Testis (tissue), 2 donors: ENCODE measurements at regions not wholly inside any gene's neighbourhood (a gene's known extent, or its start where the extent isn't known, plus 50 kb on each side); places are given as distances from the start of the nearest gene placed in this dataset.

Experiments used
- POLR2A ChIP-seq: fragments of 450-650 bp; IDR thresholded peaks from one replicate; pipeline ENCODE4 v1.6.1; 2017; ENCODE audit warnings: antibody characterized with exemption, mild to moderate bottlenecking, moderate library complexity
- TF ChIP-seq, protein P1 (sequence below), 3 experiments: fragments of 450-650 bp in 2 of 3; fragments of 200-600 bp in 1 of 3; sonication (generic) in 1 of 3; IDR thresholded peaks; one replicate each; pipeline ENCODE4 v1.5.1; 2016 to 2019; ENCODE audit warnings: antibody characterized with exemption in 3 of 3, mild to moderate bottlenecking in 2 of 3, moderate library complexity in 1 of 3

DNA sequence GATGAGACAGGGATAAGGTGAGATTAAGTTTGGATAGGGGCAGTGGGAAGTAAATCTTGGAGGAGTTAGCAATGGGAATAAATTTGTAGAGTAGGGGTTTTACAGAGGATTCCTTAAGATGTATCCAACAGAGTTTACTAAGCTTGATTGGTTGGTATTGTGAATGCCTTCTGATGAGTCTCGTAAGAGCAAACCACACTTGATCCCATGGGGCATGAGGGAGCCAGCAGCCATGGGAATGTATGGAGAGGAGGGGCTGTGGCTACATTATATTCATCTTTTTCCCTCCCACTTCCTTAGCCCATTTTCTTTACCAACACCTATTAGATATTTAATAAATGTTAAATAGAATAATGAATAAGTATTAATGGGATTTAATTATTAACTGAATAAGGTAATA is 126.6 kb upstream of the NDST3 start:
- TF ChIP-seq, protein P1, sequence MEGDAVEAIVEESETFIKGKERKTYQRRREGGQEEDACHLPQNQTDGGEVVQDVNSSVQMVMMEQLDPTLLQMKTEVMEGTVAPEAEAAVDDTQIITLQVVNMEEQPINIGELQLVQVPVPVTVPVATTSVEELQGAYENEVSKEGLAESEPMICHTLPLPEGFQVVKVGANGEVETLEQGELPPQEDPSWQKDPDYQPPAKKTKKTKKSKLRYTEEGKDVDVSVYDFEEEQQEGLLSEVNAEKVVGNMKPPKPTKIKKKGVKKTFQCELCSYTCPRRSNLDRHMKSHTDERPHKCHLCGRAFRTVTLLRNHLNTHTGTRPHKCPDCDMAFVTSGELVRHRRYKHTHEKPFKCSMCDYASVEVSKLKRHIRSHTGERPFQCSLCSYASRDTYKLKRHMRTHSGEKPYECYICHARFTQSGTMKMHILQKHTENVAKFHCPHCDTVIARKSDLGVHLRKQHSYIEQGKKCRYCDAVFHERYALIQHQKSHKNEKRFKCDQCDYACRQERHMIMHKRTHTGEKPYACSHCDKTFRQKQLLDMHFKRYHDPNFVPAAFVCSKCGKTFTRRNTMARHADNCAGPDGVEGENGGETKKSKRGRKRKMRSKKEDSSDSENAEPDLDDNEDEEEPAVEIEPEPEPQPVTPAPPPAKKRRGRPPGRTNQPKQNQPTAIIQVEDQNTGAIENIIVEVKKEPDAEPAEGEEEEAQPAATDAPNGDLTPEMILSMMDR (IDR thresholded peaks at IDR 0.05) = no peak
- TF ChIP-seq POLR2A = no peak
